ENCODE measurements at regions not wholly inside any gene's neighbourhood (a gene's known extent, or its start where the extent isn't known, plus 50 kb on each side); places are given as distances from the start of the nearest gene placed in this dataset.

DNA sequence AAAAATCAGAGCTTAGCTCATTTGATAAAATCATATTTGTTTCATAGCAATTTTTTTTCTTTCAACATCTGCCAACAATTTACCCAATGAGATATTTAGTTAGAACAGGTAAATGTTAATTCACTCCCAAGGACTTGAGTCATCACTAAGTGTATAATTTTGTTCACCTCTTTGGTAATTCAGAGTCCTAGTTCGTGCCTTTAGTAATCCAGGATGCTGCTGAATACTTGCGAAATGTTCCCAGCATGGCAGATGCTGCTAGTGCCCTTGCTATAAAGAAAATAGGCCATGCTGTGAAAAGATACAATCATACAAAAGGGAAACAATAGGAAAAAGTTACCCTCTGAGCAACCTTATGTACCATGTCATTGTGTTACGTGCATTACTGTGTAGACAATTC lies 210.5 kb downstream of the CSNK1G3 start:
- TF ChIP-seq, protein P1, sequence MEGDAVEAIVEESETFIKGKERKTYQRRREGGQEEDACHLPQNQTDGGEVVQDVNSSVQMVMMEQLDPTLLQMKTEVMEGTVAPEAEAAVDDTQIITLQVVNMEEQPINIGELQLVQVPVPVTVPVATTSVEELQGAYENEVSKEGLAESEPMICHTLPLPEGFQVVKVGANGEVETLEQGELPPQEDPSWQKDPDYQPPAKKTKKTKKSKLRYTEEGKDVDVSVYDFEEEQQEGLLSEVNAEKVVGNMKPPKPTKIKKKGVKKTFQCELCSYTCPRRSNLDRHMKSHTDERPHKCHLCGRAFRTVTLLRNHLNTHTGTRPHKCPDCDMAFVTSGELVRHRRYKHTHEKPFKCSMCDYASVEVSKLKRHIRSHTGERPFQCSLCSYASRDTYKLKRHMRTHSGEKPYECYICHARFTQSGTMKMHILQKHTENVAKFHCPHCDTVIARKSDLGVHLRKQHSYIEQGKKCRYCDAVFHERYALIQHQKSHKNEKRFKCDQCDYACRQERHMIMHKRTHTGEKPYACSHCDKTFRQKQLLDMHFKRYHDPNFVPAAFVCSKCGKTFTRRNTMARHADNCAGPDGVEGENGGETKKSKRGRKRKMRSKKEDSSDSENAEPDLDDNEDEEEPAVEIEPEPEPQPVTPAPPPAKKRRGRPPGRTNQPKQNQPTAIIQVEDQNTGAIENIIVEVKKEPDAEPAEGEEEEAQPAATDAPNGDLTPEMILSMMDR (IDR thresholded peaks at IDR 0.05) = no peak
- no peak for TF ChIP-seq POLR2A (IDR thresholded peaks at IDR 0.05)
